GM21381 (cell line): ENCODE measurements at regions not wholly inside any gene's neighbourhood (a gene's known extent, or its start where the extent isn't known, plus 50 kb on each side); places are given as distances from the start of the nearest gene placed in this dataset.
"Not testable (repeated sequence)": the region's sequence is repeated elsewhere in the genome, so short reads cannot be mapped to it uniquely, and the experiment has no call there.

Experiments used
- ATAC-seq: cut with Tn5 transposase; IDR thresholded peaks from one replicate; pipeline ENCODE4 v1.9.1; 2021; ENCODE audit warnings: mild to moderate bottlenecking, moderate library complexity; ENCODE audit not compliant: unreplicated experiment

GRCh38 chr6:140732991-140733390 lies 1358.5 kb upstream of the CITED2 start:
- no peak for ATAC-seq

DNA sequence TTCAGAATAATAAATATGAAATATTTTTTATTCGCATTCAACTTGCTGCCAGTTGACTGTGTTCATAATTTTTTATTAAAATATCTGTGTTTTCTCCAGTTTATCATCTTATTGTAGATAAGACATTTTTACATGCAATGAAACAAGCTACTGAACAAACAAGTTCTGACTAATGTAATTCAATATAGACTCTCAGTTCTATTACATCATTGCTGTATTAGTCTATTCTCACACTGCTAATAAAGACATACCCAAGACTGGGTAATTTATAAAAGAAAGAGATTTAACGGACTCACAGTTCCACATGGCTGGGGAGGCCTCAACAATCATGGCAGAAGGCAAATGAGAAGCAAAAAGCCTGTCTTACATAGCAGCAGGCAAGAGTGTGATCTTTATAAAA lies 1357.7 kb upstream of the CITED2 start:
- no peak for ATAC-seq

GRCh38 chr6:140731741-140732140 lies 1357.3 kb upstream of the CITED2 start:
- no peak for ATAC-seq

DNA sequence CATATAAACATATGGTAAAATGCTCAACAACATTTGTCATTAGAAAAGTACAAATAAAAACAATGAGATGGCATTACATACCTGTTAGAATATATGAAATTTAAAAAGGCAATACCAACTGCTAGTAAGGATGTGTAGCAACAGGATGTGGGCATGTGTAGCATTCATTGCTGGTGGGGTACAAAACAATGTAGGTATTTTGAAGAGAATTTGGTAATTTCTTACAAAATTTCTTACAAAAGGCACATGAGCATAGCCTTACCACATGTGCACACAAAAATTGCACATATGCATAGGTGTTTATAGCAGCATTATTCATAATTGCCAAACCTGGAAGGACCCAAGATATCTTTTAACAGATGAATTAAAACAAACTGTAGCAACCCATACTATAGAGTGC lies 1355.1 kb upstream of the CITED2 start:
- ATAC-seq: no peak

GRCh38 chr6:140718021-140718420 lies 1343.6 kb upstream of the CITED2 start:
- ATAC-seq: no peak

DNA sequence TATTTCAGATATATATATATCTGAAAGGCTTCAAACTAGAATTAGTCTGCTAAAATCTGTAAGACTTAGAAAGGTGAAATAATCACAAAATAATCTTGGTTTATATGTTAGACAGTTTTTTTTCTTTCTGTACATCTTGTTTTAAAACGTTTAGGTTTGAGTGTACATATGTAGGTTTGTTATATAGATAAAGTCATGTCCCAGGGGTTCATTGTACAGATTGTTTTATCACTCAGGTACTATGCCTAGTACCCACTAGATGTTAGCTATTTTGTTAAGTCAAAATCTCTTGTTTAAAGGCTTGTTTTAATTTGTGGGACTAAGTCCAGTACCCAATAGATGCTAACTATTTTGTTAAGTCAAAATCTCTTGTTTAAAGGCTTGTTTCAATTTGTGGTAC lies 1339.0 kb upstream of the CITED2 start:
- no peak for ATAC-seq

GRCh38 chr6:140711019-140711613 lies 1336.7 kb upstream of the CITED2 start:
- ATAC-seq: peak; percentile 56

- no peak for ATAC-seq
Measured at GRCh38 chr6:140708441-140708840, 1334.0 kb upstream of the CITED2 start.

DNA sequence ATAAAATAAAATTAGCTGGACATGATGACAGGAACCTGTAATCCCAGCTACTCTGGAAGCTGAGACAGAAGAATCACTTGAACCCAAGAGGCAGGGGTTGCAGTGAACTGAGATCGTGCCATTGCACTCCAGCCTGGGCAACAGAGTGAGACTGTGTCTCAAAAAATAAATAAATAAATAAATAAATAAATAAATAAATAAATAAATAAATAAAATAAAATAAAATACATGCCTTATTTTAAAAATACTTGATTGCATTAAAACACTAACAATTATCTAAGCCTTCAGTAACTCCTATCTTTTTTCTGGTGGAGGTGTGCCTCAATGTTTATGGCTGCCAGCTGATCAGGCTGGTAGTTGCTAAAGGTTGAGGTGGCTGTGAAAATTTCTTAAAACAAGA lies 1329.6 kb upstream of the CITED2 start:
- ATAC-seq: not testable (repeated sequence)

DNA sequence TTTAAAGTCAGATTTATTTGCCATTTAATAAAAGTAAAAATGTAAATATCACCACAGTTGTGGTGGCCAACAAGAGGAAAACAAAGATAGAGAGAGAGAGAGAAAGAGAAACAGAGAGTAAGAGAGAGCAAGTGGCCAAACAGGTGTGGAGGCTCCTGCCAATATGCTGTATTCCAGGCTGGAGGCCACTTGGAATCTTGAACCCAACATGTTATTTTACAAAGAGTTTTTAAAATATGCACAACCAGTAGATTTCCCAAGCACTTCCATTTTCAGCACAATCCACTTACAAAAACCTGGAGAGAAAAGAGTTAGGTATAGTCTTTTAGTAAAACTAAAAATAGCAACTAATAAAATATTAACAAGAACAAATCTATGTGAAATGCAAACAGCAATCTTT lies 1323.1 kb upstream of the CITED2 start:
- ATAC-seq: no peak

DNA sequence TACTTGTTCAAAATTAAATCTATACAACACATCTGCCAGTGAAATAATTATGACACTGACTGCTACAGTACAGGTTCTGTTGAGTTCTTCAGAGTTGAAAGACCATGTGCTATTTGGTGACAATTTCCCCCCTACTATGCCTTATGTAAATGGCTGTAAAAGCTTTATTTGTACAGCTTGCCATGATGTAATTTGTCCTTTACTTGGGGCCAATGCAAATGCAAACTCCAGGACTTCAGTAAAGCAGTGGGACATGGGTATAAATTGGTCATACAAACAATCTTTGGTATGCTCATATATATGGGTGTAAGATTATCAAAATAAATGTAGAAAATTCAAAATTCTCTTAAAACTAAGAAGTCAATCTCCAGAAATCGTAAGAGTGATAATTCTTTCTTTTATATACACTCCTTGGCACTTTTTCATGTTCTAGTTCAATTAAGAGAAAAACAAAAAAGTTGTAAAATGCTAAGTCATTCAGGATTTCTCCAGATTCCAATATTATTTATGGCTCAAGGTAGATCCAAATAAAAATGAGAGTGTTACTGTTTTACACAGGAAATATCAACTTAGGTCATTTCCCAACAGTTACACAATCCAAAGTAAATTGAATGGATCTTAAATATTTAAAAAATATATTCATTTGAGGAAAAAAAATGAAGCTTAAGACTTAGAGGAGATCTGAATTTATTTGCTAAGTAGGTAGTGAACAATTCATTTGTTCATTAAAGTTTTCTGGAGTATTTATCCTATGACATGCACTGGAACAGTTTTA lies 1310.5 kb upstream of the CITED2 start:
- no peak for ATAC-seq

DNA sequence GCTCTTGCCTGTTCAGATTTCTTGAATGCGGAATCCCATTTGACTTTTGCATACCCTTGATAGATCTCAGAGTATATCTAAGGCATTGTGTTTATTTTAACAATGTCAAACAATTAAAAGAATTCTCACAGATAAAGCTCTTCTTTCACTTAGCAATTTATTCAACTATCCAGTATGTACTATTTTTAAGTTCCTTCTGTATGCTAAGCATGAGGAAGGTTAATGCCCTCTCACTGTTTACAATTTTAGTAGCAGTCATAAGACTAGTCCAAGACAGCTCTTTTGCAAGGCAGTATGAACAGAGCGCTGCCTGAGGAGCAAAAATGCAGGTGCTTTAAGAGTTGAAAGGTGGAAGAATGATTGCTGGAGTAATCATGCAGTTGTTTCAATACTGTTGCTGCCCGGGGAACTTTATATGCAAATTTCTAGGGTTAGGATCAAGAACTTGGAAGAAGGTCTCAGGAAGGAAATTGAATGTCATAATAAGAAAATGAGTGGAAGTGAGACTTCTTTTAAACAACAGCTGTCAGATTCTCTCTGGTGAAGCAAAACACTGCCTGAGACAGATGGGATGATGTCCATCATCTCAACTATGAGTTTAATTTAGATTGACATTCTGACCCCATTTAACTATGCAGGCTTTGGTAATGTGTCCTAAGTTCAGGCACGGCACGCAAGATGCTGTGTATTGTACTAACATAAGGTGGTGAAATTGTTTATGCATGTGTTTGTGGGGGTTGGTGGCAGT lies 1303.5 kb upstream of the CITED2 start:
- no peak for ATAC-seq

GRCh38 chr6:140671926-140672325 lies 1297.5 kb upstream of the CITED2 start:
- ATAC-seq: no peak

- no peak for ATAC-seq
Measured at GRCh38 chr6:140670021-140670420, 1295.6 kb upstream of the CITED2 start.

DNA sequence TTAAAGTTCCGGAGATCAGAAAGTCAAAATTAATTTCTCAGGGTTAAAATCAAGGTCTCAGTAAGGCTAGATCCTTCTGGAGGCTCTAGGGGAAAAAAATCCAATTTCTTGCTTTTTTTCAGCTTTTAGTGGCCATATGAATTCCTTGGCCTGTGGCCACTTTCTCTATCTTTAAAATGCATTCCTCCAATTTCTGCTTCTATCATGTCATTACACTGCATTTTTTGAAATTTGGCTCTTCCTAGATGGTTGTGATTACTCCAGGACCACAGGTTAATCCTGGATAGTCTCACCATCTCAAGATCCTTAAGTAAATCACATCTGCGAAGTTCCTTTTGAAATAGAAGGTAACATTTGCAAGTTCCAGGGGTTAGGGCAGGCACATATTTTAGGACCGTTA lies 1294.9 kb upstream of the CITED2 start:
- no peak for ATAC-seq

DNA sequence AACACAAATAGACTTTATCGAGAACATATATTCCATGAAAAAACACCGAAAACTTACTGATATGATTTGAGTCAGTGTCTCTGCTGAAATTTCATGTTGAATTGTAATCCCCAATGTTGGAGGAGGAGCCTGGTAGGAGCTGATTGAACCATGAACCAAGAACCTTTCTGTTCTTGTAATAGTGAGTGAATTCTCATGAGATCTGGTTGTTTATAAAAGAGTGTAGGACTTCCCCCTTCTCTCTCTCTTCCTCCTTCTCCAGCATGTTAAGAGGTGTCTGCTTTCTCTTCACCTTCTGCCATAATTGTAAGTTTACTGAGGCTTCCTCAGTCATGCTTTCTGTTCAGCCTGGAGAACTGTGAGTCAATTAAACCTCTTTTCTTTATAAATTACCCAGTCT lies 1289.3 kb upstream of the CITED2 start:
- ATAC-seq: no peak

- no peak for ATAC-seq
Measured at GRCh38 chr6:140663094-140663493, 1288.6 kb upstream of the CITED2 start.

- ATAC-seq: no peak
Measured at GRCh38 chr6:140661691-140662090, 1287.2 kb upstream of the CITED2 start.

- ATAC-seq: no peak
Measured at GRCh38 chr6:140660295-140660694, 1285.8 kb upstream of the CITED2 start.

GRCh38 chr6:140653972-140654371 lies 1279.5 kb upstream of the CITED2 start:
- ATAC-seq: no peak

DNA sequence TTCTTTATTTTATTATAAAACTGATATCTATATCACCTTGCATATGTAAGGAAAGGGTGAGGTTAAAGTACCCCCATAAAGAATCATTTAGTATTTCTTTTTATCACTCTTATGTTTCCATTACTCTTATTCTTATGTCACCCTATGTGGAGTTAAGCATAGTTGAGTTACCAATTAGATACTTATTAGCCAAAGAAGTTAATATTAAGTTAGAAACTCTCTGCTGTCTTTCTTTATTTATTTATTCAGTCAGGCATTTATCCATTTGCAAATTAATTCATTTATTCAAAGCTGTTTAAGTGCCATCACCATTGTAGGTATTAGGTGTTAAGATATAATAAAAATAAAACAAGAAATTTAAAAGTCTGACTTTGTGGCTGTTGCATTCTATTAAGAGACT lies 1279.1 kb upstream of the CITED2 start:
- no peak for ATAC-seq

DNA sequence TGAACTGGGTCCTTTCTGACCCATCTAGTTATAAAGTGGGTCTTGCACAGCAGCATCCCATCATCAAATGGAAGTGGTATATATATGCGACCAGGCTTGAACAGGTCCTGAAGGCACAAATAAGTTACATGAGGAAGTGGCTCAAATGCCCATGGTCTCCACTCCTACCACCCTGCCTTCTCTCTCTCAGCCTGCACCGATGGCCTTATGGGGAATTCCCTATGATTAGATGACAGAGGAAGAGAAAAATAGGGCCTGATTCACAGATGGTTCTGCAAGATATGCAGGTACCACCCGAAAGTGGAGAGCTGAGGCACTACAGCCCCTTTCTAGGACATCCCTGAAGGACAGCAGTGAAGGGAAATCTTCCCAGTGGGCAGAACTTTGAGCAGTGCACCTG lies 1275.1 kb upstream of the CITED2 start:
- ATAC-seq: not testable (repeated sequence)
